NCI-H2227 (cell line): ENCODE measurements at regions not wholly inside any gene's neighbourhood (a gene's known extent, or its start where the extent isn't known, plus 50 kb on each side); places are given as distances from the start of the nearest gene placed in this dataset.

Experiments
- DNase-seq: peaks from one replicate; lab custom pipeline; 2025; ENCODE audit not compliant: unreplicated experiment; lab: John Stamatoyannopoulos, UW

DNA sequence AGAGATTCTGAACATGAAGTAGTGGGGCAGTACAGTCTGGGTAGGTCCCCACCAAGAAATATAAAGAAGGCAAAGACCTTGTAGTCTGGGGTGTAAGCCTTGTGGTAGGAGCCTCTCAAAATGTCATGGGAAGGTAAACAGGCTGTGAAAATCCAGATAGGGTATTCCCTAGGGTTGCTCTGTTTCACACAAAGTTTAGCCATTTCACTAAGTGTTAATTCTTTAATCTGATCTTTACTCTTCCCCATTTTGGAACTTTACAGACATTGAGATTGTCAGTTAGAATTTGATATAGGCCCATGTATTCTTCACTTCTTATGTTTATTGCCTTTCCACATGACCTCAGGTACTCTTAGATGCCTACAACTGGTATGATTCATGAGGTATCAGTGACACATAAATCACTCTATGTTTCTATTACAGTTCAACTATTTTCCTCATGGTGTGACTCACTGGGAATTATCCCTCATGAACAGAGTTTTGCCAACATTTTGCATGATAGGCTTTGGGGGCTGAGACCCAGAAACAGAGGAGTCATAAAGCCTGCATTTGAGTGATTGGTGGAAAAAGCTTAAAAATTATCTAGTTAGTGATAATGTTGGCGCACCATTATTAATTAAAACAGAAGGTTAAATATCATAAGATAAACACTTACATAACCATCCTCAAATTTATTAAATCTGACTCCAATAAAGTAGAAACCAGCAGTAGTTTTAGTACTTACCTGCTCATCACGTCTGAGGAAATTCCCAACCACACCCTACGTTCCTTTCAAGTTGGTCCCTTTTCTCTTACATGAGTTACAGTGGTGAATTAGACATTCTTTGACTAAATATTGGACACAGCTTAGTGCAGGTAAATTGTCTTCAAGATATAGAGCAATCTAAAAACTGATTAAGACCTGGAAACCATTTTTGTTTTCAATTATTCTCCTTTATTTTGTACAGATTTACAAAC, 399.8 kb upstream of the MEF2C start:
- no peak for DNase-seq

DNA sequence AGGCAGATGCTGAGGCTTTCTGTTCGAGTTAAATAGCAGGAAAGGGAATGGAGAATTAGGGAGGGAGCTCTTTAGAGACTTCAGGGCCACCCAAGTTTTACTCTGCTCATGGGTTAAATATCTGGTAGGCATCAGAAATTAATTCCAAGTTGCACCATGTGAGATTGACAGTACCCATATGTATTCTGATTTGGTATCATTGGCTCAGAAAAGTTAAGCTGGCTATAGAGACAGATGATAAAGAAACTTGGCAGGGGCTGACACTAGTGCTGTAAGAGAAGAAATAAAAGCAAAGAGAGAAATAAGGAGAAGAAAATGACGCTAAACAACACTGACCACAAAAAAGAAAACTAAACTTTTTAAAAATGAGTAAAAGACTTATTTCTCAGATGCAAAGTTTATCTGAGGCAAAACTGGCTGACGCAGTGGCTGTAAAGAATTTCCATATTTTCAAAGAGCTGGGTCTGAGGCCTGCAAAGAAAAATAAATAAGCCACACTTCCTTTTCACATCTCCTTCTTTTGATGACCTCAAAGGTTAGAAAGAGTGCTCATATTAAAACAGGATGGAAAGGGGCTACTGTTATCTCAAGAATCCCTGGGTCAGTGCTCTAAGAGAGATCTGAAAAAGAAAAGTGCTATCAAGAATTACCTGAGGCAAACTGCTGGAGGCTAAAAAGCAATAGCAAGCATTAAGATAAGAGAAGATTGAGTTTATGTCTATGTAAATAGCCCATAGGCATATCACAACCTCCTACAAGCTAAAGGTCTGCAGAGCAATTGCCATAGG, 399.0 kb upstream of the MEF2C start:
- no peak for DNase-seq

DNA sequence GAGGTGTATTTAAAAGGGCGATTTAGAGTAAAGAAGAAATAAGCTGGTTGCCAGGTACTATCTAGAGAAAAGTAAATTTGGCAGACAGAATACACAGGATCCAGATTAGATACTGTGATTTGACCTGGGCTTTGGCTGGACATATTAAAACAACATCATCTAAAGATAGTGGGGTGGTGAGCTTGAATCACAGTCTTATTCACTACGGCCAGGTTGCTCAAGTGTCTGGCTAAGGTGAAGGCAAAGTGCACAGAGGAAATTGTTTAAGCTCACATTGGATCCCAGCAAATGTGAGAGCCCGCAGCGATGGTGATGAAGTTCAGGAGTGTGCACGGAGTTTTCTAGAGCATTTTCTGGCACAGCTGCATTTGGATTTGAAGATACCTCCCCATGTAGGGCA, 398.2 kb upstream of the MEF2C start:
- DNase-seq, result no peak

GRCh38 chr5:89280103-89281037, 397.4 kb upstream of the MEF2C start:
- DNase-seq, result no peak

DNA sequence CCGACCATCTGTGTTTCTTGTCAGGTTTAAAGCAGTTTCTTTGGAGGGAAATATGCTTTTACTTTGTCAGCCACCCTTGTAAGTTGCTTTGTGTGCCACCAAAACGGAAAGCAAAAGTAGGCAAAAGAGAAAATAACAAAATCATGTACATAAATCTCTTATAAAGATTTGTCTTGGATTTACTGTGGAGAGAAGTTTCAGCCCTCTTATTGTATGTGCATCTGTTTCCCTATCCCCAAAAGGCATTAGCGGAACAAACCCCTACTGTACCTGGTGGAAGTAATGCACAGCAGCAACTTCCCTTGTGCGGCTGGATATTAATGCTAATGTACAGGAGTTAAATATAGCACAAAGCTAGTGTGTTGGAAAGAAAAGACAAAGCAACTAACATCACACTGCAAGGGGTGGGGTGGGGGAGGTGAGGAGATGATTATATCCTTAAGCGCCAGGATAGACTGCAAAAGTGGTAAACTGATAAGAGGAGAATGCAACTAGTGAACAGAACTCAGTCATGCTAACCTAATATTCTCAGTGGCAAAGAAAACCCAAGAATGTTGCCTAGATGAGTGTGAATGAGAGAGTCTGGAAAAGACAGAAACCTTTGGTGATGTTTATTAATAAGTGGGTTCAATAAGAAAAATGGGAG, 396.5 kb upstream of the MEF2C start:
- DNase-seq, result no peak

DNA sequence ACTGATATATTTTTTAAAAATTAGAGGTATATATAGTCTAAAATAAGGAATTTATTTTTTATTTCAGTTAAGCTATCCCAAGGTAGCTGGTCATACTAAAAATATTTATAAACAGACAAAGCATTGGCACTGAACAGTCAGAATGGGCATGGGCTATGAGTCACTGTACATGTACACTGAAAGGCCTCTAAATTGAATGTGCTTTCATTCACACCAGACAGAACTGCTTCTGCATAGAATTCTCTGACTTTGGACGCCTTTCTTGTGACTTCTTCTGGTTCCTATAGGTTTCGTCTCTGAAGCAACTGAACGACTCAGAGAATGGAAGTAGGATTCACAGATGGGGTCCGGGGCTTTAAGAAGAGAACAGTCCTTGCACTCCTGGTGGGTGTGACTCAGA, 394.8 kb upstream of the MEF2C start:
- DNase-seq, result no peak

- DNase-seq, result no peak
These were observed 393.8 kb upstream of the MEF2C start for GRCh38 chr5:89276566-89277305.

- no peak for DNase-seq
These were observed 392.3 kb upstream of the MEF2C start for GRCh38 chr5:89275066-89275855.

DNA sequence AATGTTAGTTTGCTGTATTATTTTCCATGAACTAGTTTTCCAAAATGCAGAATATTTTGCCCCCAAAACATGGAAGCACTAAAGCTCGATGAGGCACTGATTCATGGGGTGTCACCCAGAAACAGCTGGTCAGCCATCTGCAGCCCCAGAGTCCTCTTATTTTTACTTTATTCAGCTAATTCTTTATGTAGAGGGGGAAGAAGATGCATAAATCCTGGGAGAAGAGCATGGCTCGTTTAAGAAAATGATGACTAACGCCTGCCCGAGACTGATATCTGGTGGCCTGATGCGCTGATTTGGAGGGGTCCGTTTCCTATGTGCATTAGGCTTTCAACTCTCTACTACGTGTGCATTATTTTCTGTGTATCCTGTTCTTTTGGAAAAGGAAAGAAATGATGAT, 390.3 kb upstream of the MEF2C start:
- no peak for DNase-seq

DNA sequence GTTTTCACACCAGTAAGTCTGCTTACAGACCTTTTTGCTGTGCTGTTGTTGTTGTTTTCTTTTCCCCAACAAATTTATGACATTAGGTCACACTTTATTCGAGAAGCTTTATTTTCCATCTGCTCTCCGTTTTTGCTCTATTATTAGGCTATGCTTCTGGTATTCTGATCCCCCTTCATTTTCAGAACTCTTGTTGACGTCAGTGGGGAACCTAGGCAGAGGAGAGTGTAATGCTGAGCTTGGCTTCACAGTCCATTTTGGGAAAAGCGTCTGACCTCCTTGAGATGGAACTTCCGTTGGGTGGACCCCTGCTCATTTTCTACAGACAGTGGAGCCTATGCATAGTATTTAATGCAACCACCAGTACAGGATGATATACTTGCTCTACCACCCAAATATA, 387.9 kb upstream of the MEF2C start:
- no peak for DNase-seq

DNA sequence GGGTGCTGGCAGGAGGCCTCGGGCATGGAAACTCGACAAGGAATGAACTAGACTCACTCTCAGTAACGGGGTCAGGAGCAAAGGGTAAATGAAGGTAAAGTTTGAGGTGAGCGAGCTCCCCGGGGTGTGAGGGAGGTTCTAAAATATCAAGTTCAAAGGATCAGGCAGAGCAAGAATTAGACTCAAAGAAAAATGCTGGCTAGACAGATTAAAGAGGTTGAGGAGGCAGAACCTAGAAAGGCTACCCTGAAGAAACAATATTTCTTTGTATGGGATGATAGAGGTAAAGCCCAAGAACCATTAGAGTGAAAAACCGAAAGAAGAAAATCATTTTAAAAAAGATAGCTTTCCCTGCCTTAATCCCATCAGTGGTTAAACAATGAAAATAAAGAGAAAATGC, 386.7 kb upstream of the MEF2C start:
- DNase-seq, result no peak

- DNase-seq, result no peak
These were observed 385.5 kb upstream of the MEF2C start for GRCh38 chr5:89268460-89268859.

GRCh38 chr5:89267788-89268187, 384.8 kb upstream of the MEF2C start:
- DNase-seq, result no peak

- no peak for DNase-seq
These were observed 382.7 kb upstream of the MEF2C start for GRCh38 chr5:89265511-89266179.

- DNase-seq, result no peak
These were observed 380.9 kb upstream of the MEF2C start for GRCh38 chr5:89263846-89264245.

DNA sequence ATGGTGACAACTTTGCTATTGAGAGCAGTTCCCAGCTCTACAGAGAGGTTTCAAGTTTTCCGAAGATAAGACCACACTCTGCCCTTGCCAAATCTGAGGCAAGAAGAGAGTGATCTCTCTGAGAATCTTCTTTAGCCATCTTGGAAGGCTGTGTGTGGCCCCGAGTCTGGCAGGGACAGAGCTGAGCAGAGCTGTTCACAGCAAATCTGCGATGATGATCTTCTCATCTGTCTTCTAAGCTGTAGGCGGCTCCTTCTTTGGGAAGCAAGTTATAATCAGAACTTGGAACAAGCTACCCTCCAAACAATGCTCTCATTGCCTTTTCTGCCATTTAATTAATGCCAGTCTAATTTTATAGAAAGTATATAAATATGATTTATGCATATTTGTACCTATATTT, 379.0 kb upstream of the MEF2C start:
- DNase-seq, result no peak

- DNase-seq, result no peak
These were observed 377.3 kb upstream of the MEF2C start for GRCh38 chr5:89260254-89260653.

DNA sequence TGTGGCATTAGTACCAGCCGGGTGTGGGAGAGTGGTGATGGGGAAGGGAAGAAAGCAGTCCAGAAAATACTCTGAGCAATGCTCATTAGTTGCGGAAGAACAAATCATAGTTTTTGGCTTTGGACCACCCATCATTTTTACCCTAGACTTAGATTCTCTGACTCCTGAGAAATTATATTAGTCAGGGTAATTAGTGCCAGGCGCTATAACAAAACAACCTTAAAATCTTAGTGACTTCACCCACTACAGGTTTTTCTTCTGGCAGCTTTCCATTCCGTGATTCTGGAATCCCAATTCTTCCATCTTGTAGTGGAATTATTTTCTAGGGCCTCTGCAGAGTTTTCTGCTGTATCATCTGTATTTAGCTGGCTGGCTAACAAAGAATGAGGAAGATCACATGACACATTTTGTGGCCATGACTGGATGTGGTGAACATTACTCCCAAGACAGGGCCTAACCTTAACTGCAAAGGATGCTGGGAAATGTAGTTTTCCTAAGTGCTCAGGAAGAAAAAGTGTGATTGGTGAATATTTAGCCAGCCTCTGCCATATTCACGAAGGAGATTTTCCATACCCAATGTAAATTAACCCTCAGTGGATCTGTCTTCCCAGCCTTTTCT, 373.0 kb upstream of the MEF2C start:
- peak; percentile 16 for DNase-seq
